HepG2 (cell line): ENCODE measurements at regions not wholly inside any gene's neighbourhood (a gene's known extent, or its start where the extent isn't known, plus 50 kb on each side); places are given as distances from the start of the nearest gene placed in this dataset.

Experiments used
- CBX1 ChIP-seq: IDR thresholded peaks from one replicate; pipeline ENCODE4 v1.6.1; 2016; ENCODE audit warnings: antibody characterized with exemption, low read depth
- CEBPB ChIP-seq: IDR thresholded peaks from 2 replicates; pipeline ENCODE4 v1.6.1; 2011; ENCODE audit warnings: low read depth, low read length, improper control_type of control experiment, borderline replicate concordance
- DPF2 ChIP-seq: sonication (generic); formaldehyde crosslinking; IDR thresholded peaks from 2 replicates; pipeline ENCODE4 v1.4.0; 2020; ENCODE audit warnings: mild to moderate bottlenecking, low read depth, missing genetic modification reagents, borderline replicate concordance
- EZH2 ChIP-seq: conservative IDR thresholded peaks from 2 replicates; pipeline ENCODE4 v1.6.1; 2012; ENCODE audit warnings: mild to moderate bottlenecking, low read depth, low read length, moderate library complexity
- MED1 ChIP-seq: sonication (generic); formaldehyde crosslinking; IDR thresholded peaks from 2 replicates; pipeline ENCODE4 v1.4.0; 2020; ENCODE audit warnings: missing genetic modification reagents
- PCBP2 ChIP-seq: fragments of 200-400 bp; formaldehyde crosslinking; optimal IDR thresholded peaks from 2 replicates; pipeline ENCODE3; 2018; ENCODE audit warnings: low read length, low read depth; ENCODE audit not compliant: poor library complexity, severe bottlenecking
- PHF8 ChIP-seq: sonication (generic); formaldehyde crosslinking; IDR thresholded peaks from 2 replicates; pipeline ENCODE4 v1.5.0; 2020; ENCODE audit warnings: missing genetic modification reagents
- SIN3B ChIP-seq: fragments of 150-350 bp; IDR thresholded peaks from 2 replicates; pipeline ENCODE4 v1.6.1; 2014; ENCODE audit warnings: low read length
- TAF1 ChIP-seq: sonication (generic); formaldehyde crosslinking; IDR thresholded peaks from 2 replicates; pipeline ENCODE4 v1.4.0; 2020; ENCODE audit warnings: missing genetic modification reagents
- YEATS4 ChIP-seq: sonication (generic); formaldehyde crosslinking; IDR thresholded peaks from 2 replicates; pipeline ENCODE4 v1.4.0; 2020; ENCODE audit warnings: missing genetic modification reagents, borderline replicate concordance
- ZBTB26 ChIP-seq: IDR thresholded peaks from 2 replicates; pipeline ENCODE4 v1.6.1; 2016; ENCODE audit warnings: missing compliant biosample characterization, missing genetic modification reagents, borderline replicate concordance
- ZSCAN20 ChIP-seq: sonication (generic); formaldehyde crosslinking; IDR thresholded peaks from 2 replicates; pipeline ENCODE4 v1.4.0; 2020; ENCODE audit warnings: missing genetic modification reagents, mild to moderate bottlenecking, borderline replicate concordance
- TF ChIP-seq, protein P1 (sequence below): sonication (generic); formaldehyde crosslinking; IDR thresholded peaks from 2 replicates; pipeline ENCODE4 v1.4.0; 2020; ENCODE audit warnings: mild to moderate bottlenecking, missing genetic modification reagents

- TF ChIP-seq TAF1 (CRISPR knock-in tag) (no peak), SIN3B (no peak), CBX1 (no peak), ZBTB26 (CRISPR knock-in tag) (no peak), CEBPB (no peak), PHF8 (CRISPR knock-in tag) (no peak), DPF2 (no peak), YEATS4 (CRISPR knock-in tag) (no peak), PCBP2 (no peak), EZH2 (no peak), MED1 (CRISPR knock-in tag) (no peak), ZSCAN20 (no peak)
- TF ChIP-seq, protein P1, sequence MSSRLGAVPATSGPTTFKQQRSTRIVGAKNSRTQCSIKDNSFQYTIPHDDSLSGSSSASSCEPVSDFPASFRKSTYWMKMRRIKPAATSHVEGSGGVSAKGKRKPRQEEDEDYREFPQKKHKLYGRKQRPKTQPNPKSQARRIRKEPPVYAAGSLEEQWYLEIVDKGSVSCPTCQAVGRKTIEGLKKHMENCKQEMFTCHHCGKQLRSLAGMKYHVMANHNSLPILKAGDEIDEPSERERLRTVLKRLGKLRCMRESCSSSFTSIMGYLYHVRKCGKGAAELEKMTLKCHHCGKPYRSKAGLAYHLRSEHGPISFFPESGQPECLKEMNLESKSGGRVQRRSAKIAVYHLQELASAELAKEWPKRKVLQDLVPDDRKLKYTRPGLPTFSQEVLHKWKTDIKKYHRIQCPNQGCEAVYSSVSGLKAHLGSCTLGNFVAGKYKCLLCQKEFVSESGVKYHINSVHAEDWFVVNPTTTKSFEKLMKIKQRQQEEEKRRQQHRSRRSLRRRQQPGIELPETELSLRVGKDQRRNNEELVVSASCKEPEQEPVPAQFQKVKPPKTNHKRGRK (CRISPR knock-in tag) = no peak
Measured at GRCh38 chr4:33975995-33976394, 2268.3 kb downstream of the ARAP2 start.
